Endothelial cell of umbilical vein (primary cell): ENCODE measurements at regions not wholly inside any gene's neighbourhood (a gene's known extent, or its start where the extent isn't known, plus 50 kb on each side); places are given as distances from the start of the nearest gene placed in this dataset.

Experiments
- BruUV-seq: library from RNA; stranded (reverse); fragments of 400-500 nt; replicated peaks from 2 replicates; lab custom pipeline; 2021; lab: Mats Ljungman, UMichigan
- CTCF ChIA-PET: fragments of 300-600, 350-600 bp; sonication (Branson Sonifier 250); formaldehyde crosslinking; loops from one replicate; lab custom pipeline; 2021; ENCODE audit warnings: antibody characterized with exemption, inconsistent platforms; lab: Charles Lee
- POLR2A ChIA-PET: fragments of 300-600, 350-600 bp; sonication (Branson Sonifier 250); formaldehyde crosslinking; loops from one replicate; lab custom pipeline; 2021; ENCODE audit warnings: antibody characterized with exemption, inconsistent platforms; lab: Charles Lee
- DNase-seq: peaks from one replicate; pipeline ENCODE4 v3.0.0-alpha.2; 2011; ENCODE audit warnings: low read depth, low spot score
- FAIRE-seq: peaks from 2 replicates; lab custom pipeline; 2011; peaks lifted over from hg19 to GRCh38; lab: Jason Lieb, UNC
- H2AFZ ChIP-seq: 2 replicates; pipeline ENCODE4 v1.6.0; 2012; ENCODE audit warnings: low read depth, low read length, control low read depth, inconsistent platforms
- H3K27ac ChIP-seq: 2 replicates; pipeline ENCODE4 v1.5.1; 2011; ENCODE audit warnings: low read depth, mild to moderate bottlenecking, control low read depth, low read length, moderate library complexity; ENCODE audit not compliant: insufficient read depth
- H3K27me3 ChIP-seq, 2 experiments: 2 replicates each; pipeline versions ENCODE4 v1.6.0 to v1.6.1; 2011; ENCODE audit warnings: low read length in 2 of 2, mixed read lengths in 1 of 2; ENCODE audit not compliant: control insufficient read depth in 2 of 2, insufficient read depth in 2 of 2
- H3K36me3 ChIP-seq, 2 experiments: 2 replicates in 1 of 2; 3 replicates in 1 of 2; pipeline ENCODE4 v1.5.1; 2011; ENCODE audit warnings: low read length in 2 of 2, mild to moderate bottlenecking in 1 of 2, moderate library complexity in 1 of 2; ENCODE audit not compliant: control insufficient read depth in 2 of 2, insufficient read depth in 2 of 2; ENCODE audit errors: extremely low read depth in 1 of 2
- H3K4me1 ChIP-seq: 3 replicates; pipeline ENCODE4 v1.5.1; 2011; ENCODE audit warnings: mild to moderate bottlenecking, low read length; ENCODE audit not compliant: control insufficient read depth, insufficient read depth; ENCODE audit errors: extremely low read depth
- H3K4me2 ChIP-seq: 2 replicates; pipeline ENCODE4 v1.6.1; 2011; ENCODE audit warnings: low read length, control low read depth, mixed read lengths; ENCODE audit not compliant: insufficient read depth
- H3K4me3 ChIP-seq, 3 experiments: fragments of 200-600 bp in 1 of 3; sonication (generic), shearing (Covaris generic) in 1 of 3; replicated peaks in 1 of 3; 2 replicates each; pipeline ENCODE4 v1.5.1; 2011 to 2016; ENCODE audit warnings: control low read depth in 3 of 3, low read length in 3 of 3, mild to moderate bottlenecking in 2 of 3, inconsistent platforms in 1 of 3, low read depth in 1 of 3, moderate library complexity in 1 of 3; ENCODE audit not compliant: insufficient read depth in 1 of 3
- H3K79me2 ChIP-seq: 2 replicates; pipeline ENCODE4 v1.6.0; 2012; ENCODE audit warnings: low read length, inconsistent platforms; ENCODE audit not compliant: control insufficient read depth, insufficient read depth
- H3K9ac ChIP-seq: replicated peaks from 2 replicates; pipeline ENCODE3; 2011; ENCODE audit warnings: low read length, control low read depth; ENCODE audit not compliant: insufficient read depth; ENCODE audit errors: extremely low read depth
- H3K9me1 ChIP-seq: replicated peaks from 3 replicates; pipeline ENCODE4 v1.6.0; 2011; ENCODE audit warnings: mild to moderate bottlenecking, low read length; ENCODE audit not compliant: control insufficient read depth, insufficient read depth; ENCODE audit errors: extremely low read depth
- H3K9me3 ChIP-seq: replicated peaks from 2 replicates; pipeline ENCODE4 v1.5.1; 2012; ENCODE audit warnings: low read length, inconsistent platforms; ENCODE audit not compliant: control insufficient read depth, insufficient read depth
- H4K20me1 ChIP-seq: replicated peaks from 2 replicates; pipeline ENCODE3; 2011; ENCODE audit warnings: mild to moderate bottlenecking, low read length; ENCODE audit not compliant: control insufficient read depth, insufficient read depth; ENCODE audit errors: extremely low read depth
- EZH2 ChIP-seq: IDR thresholded peaks from 2 replicates; pipeline ENCODE4 v1.6.1; 2012; ENCODE audit warnings: borderline replicate concordance, low read depth, mild to moderate bottlenecking, moderate library complexity, low read length, inconsistent platforms; ENCODE audit not compliant: severe bottlenecking
- FOS ChIP-seq: IDR thresholded peaks from 2 replicates; pipeline ENCODE4 v1.6.1; 2011; ENCODE audit warnings: mild to moderate bottlenecking, low read length, moderate library complexity, borderline replicate concordance; ENCODE audit not compliant: insufficient read depth
- GATA2 ChIP-seq: IDR thresholded peaks from 2 replicates; pipeline ENCODE4 v1.7.0; 2011; ENCODE audit warnings: low read depth, mild to moderate bottlenecking, moderate library complexity, mixed read lengths, low read length; ENCODE audit not compliant: insufficient read length, insufficient read depth
- JUN ChIP-seq: IDR thresholded peaks from 2 replicates; pipeline ENCODE4 v1.6.1; 2011; ENCODE audit warnings: borderline replicate concordance, low read depth; ENCODE audit not compliant: insufficient read length, insufficient read depth
- MYC ChIP-seq: IDR thresholded peaks from one replicate; pipeline ENCODE4 v1.6.1; 2011; ENCODE audit warnings: mild to moderate bottlenecking, low read depth, low read length
- POLR2A ChIP-seq: IDR thresholded peaks from 2 replicates; pipeline ENCODE4 v1.6.1; 2012; ENCODE audit warnings: low read depth, mild to moderate bottlenecking, control low read depth, low read length
- POLR2AphosphoS5 ChIP-seq: IDR thresholded peaks from 2 replicates; pipeline ENCODE4 v1.6.1; 2012; ENCODE audit warnings: low read depth, mild to moderate bottlenecking, control low read depth, low read length, moderate library complexity; ENCODE audit not compliant: insufficient read depth
- dilution Hi-C: fragments of 300-500 bp; cut with MboI; formaldehyde crosslinking; loops from one replicate; pipeline ENCODE4 v1.15.0; 2019; ENCODE audit warnings: low sequenced_read_pairs; ENCODE audit not compliant: extremely low pct_ligation_motif_present
- intact Hi-C: fragments of 100-400 bp; cut with micrococcal nuclease; formaldehyde crosslinking; loops from one replicate; pipeline ENCODE4 v1.10.0; 2022
- TF ChIP-seq, protein P1 (sequence below), 2 donors: IDR thresholded peaks; 1 replicate in 1 of 2; 2 replicates in 1 of 2; pipeline ENCODE4 v1.5.1; 2011; ENCODE audit warnings: low read length in 2 of 2, mild to moderate bottlenecking in 2 of 2, moderate library complexity in 2 of 2, control low read depth in 1 of 2, inconsistent platforms in 1 of 2, low read depth in 1 of 2; ENCODE audit not compliant: insufficient read depth in 1 of 2; ENCODE audit errors: extremely low read depth in 1 of 2
- TF ChIP-seq, protein P2 (sequence below): IDR thresholded peaks from 2 replicates; pipeline ENCODE4 v1.6.1; 2011; ENCODE audit not compliant: insufficient read depth, insufficient read length

DNA sequence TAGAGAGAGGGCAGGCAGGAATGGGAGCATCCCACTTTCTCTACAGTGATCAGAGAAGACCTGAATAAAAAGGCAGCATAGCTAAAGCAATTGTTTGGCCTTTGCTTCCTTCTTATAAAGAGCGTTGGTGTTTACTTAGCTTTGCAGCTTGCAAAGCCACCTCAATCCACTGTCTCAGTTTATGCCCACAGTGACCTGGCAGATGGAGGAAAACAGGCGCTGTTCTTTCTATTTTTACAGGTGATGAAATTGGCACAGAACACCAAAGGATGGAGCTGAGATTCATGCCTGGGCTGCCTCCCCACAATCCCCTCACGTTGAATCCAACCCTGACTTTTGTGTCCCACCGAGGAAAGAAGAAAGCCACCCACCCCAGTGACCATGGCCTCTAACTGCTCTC lies 130.5 kb downstream of the TTLL2 start:
- intact Hi-C loops = no loop called here

More for the DNA sequence above, 130.5 kb downstream of the TTLL2 start:
- no peak for TF ChIP-seq GATA2
- no peak for TF ChIP-seq POLR2AphosphoS5
- TF ChIP-seq EZH2 = no peak
- TF ChIP-seq, protein P1, sequence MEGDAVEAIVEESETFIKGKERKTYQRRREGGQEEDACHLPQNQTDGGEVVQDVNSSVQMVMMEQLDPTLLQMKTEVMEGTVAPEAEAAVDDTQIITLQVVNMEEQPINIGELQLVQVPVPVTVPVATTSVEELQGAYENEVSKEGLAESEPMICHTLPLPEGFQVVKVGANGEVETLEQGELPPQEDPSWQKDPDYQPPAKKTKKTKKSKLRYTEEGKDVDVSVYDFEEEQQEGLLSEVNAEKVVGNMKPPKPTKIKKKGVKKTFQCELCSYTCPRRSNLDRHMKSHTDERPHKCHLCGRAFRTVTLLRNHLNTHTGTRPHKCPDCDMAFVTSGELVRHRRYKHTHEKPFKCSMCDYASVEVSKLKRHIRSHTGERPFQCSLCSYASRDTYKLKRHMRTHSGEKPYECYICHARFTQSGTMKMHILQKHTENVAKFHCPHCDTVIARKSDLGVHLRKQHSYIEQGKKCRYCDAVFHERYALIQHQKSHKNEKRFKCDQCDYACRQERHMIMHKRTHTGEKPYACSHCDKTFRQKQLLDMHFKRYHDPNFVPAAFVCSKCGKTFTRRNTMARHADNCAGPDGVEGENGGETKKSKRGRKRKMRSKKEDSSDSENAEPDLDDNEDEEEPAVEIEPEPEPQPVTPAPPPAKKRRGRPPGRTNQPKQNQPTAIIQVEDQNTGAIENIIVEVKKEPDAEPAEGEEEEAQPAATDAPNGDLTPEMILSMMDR (IDR thresholded peaks at IDR 0.05; ENCODE audit: extremely low read depth in 1 of 2, insufficient read depth in 1 of 2, low read depth in 1 of 2, low read length in 2 of 2) = no peak
- no peak for TF ChIP-seq FOS
- TF ChIP-seq, protein P2, sequence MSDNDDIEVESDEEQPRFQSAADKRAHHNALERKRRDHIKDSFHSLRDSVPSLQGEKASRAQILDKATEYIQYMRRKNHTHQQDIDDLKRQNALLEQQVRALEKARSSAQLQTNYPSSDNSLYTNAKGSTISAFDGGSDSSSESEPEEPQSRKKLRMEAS = no peak
- no peak for TF ChIP-seq POLR2A
- no peak for TF ChIP-seq MYC
- no peak for TF ChIP-seq JUN
- Histone ChIP-seq H3K79me2 (no peaks in the 10 kb centered on the region), H3K4me2 (no peak overlapping the region), H3K4me3 (no peak overlapping the region), H3K4me1 (no peaks in the 10 kb centered on the region), H4K20me1 (no peaks in the 10 kb centered on the region), H2AFZ (no peak overlapping the region), H3K9me1 (no peaks in the 10 kb centered on the region), H3K27me3 (no peaks in the 10 kb centered on the region), H3K36me3 (no peaks in the 10 kb centered on the region), H3K9ac (no peak overlapping the region), H3K9me3 (no peaks in the 10 kb centered on the region), H3K27ac (no peak overlapping the region)
- no peak for DNase-seq
- BruUV-seq = no TSS peak
- CTCF ChIA-PET = no interaction called here
- POLR2A ChIA-PET = no interaction called here
- no peak for FAIRE-seq
- dilution Hi-C loops = no loop called here
